SHP77 (cell line): ENCODE measurements at regions not wholly inside any gene's neighbourhood (a gene's known extent, or its start where the extent isn't known, plus 50 kb on each side); places are given as distances from the start of the nearest gene placed in this dataset.
"Not testable (repeated sequence)": the region's sequence is repeated elsewhere in the genome, so short reads cannot be mapped to it uniquely, and the experiment has no call there.

ENCODE experiments used
- DNase-seq, 2 experiments: peaks; one replicate each; lab custom pipeline; 2025; lab: John Stamatoyannopoulos, UW

DNA sequence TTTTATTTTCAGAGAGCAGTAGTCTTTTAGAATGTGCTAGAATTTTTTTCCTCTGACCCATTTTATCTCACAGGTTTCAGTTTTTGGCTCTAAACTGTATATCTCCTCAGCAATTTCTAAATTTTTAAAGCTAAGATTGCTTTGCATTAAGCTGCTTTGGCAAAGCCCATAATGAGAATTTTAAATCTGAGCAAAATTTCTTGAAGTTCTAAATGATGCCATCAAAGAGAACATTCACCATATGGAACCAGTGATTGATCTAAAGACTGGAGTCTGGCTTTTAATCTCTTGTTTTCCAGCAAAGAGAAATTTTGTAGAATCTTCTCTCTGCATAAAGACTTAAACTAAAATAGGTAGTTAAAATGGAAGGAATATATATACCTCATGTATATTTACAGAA is 313.6 kb downstream of the TBC1D32 start:
- DNase-seq: no peak

DNA sequence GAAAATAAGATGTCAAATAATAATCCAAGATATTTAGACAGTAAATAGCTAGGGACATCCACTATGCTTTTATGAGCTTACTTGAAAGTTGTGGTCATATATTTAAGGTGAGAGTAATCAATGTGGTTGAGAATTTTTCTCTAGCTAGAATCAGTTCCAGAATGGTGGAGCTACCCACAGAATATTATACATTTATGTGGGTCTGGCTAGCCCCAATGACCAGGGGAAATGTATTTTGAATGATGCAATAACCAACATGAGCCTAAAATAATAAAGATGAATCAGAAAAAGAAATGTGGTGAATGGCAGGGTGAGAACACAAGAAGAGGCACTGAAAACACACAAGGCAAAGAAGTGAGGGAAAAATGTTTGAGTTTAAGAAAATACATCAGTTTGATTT is 325.7 kb downstream of the TBC1D32 start:
- no peak for DNase-seq

DNA sequence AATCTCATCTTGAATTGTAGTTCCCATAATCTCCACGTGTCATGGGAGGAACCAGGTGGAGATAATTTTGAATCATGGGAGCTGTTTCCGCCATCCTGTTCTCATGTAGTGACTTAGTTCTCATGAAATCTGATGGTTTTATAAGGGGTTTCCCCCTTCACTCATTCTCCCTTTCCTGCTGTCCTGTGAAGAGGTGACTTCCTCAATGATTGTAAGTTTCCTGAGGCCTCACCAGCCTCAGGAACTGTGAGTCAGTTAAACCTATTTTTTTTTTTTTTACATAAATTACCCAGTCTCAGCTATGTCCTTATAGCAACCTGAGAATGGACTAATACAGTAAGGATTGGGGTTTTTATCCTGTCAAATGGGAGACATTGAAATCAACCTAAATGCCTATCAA is 328.3 kb downstream of the TBC1D32 start:
- DNase-seq: no peak

DNA sequence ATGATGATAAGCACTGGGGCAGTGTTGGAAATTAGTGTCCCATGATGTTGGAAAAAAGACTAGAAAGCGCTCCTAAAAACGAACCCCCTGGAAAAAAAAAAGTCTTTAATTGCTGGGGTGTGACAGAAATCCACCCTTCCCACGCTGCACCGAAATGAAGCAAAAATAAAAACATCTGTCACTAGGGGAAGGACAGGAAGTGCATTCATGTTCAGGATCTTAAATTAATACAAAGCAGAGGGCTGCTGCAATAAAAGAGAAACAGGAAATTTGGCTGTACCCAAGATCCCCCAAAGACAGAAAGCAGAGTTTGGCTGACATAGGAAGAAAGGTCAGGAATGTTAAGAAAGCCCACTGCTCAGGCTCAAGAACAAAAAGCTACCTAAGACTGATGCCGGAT is 333.9 kb downstream of the TBC1D32 start:
- DNase-seq: no peak

DNA sequence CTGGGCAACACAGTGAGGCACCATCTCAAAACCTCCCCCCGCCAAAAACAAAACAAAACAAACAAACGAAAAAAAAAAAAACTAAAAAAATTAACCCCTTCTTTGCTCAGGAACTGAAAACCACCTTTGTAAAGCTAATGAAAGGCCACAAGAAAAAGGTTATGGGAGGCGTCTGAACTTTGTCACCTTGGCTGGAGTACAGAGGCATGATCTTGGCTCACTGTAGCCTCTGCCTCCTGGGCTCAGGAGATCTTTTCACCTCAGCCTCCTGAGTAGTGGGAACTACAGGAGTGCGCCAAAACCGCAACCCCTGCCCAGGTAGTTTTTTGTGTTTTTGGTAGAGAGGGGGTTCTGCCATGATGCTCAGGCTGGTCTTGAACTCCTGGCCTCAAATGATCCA is 337.9 kb downstream of the TBC1D32 start:
- no peak for DNase-seq

DNA sequence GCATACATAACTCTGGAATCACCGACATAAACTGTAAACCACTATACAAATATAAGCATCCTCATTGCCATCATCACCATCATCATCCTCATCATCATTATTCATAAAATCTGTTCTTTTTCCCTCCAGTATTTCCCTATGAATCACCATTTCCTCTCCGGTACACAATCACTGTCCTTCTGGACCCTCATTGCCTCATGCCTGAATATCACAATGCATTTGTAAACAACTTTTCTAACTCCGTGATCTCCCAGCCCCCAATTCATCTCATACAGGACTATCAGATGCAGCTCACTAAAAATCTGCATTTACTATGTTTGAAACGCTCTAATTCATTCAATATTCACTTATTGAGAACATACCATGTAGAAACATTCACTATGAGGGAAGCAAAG is 339.7 kb downstream of the TBC1D32 start:
- no peak for DNase-seq

DNA sequence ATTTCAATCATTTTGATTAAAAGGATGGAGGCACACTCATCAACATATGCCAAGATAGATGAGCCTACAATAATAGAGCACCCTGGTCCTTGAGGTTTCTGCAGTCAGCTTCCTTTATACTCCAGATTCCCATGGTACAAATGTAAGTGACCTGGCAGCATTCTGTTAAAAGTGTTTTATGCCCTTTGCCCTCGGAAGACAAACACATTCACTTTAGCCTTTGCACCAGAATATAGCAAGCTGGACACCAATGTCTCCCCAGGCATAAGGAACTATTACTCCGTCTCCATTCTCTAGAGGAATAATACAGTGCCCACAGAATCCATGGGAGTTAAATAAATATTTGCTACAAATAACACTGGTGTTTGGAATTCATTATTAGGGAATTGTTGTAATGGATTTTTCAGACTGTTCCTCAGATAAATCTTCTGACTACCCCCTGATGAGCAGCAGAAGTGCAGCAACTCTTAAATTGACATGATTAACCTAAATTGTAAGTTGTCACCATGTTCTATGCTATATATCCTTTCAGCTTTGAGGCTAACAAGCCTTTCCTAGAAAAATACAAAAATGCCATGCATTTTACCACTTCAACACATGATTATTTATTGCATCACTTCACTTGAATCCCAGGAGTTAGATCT is 340.2 kb downstream of the TBC1D32 start:
- no peak for DNase-seq

DNA sequence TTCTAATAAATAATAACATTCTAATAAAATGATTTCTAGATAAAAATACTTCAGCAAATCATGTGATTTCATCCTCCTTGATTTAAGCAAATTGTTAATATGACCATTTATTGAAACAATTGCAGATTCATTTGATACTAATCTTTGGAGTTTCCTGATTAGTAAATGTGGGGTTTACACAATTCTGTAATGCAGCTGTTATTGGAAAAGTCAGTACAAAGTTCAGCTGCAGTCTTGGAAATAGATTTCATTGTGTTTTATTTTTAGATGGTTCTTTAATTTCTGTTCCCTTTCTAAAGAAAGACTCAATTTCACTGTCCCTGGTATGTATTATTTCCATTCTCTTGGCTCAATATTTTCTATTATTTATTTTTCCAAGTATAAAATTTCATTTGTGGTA is 342.0 kb downstream of the TBC1D32 start:
- DNase-seq: no peak

DNA sequence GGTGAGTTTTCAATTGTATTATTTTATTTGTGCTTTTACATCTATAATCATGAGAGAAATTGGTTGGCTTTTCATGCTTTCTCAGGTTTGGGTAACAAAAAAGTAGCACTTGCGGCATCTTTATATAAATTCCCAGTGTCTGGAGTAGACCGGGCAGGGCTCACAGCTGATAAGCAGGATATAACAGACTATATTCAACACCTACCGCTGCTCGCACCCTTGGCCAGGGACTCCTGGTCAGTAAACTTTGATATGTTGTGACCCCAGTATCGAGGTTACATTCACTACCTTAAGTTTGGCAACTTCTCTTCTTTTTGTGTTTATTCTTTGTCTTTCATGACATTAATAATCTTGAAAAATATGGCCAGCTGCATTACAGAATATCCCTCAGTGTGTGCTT is 343.4 kb downstream of the TBC1D32 start:
- no peak for DNase-seq

DNA sequence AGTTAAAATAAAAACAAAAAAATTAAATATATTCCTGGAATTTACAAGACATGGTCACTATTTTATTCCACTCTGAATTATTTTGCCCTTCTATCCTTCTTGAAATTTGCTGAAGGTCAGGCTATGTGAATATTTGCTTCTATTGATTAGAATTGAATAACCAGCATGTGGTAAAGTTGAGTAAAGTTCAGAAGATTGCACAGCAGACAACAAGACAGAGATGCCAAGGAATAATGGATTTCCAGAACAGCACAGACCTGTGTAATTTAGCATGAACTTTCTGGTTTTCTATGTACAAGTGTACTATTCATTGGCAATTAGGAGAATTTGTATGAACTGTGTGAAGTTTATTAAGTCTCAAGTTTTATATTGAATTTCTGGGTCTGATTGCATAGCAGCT is 352.4 kb downstream of the TBC1D32 start:
- no peak for DNase-seq

DNA sequence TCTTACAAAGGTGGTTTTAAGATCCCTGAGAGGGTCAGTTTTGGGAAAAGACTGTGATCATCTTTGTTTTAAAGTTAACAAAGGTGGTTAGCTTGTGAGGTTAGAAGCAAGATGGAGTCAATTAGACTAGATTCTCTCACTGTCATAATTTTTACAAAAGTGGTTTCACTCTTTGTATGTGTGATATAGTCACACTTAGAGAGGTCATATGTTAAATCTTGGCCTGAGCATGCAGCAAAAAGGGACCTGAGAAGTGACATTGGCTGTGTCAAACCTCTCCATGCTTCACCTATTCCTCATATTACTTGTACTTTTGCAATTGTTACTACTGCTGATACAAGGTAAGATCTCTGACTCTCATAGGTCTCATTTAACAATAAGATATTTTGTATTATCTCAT is 368.0 kb downstream of the TBC1D32 start:
- DNase-seq: no peak

DNA sequence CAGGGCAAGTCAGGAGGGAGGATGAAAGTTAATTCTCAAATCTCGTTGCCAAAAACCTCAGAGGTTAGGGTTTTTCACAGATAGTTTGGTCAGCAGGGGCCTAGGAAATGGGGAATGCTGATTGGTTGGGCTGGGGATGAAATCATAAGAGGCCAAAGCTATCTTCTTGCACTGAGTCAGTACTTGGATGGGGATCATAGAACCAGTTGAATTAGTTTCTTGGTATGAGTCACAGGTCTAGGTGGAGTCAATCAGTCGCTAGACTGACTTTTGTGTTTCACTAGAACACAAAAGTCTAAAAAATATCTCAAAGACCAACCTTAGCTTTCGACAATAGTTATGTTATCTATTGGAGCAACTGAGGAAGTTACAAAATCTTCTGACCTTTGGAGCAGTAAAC is 368.5 kb downstream of the TBC1D32 start:
- DNase-seq: no peak

DNA sequence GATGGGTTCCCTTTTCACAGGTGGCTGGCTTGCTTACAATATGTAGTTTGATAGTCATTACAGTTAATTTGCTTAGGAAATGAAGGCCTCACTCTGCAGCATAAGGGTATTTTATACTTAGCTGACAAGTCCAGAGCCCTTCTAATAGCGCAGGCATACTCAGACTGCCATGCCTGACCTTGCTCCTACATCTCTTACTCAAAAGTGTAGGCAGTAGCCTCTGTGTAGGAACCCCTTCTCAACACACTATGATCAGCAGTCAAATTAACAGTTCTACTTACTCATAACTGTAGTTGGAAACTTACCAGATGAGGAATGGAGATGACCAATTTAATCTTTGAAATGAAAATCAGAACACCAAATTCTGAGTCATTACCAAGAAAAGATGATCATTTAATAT is 373.5 kb downstream of the TBC1D32 start:
- no peak for DNase-seq

DNA sequence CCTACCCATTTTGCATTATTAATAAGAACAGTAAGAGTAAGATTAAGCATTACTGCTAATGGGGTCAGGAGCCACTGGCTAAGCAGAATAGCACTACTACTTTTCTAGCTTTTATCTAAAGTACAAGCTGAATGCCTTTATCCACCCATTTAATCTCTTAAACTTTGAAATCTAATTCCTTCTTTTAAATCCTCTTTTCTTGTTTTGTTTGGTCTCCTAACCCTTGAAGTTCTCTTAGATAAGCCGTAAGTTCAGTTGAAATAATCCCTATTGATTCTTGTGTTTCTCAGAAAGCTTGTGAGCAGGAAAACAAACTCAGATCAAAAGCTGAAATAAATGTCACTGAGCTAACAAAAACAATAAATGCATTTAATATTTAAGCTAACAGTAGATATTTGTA is 380.2 kb downstream of the TBC1D32 start:
- DNase-seq: no peak

DNA sequence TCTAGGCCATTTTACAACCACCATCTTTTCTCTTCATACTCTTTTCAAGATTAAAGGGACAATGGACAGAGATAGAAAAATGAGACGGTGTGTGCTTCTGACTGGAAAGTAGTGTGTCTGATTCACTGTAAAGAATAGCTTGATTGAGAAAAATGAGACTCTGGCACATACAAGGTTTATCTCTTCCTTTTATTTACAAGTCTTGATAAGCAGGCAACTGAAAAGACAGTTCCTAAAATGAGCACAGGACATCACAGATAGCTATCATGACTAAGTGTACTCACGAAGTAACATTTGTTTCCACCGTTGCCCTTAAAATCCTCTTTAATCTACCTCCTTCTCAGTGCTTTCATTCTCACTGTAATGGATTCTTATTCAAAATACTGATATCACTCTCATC is 383.0 kb downstream of the TBC1D32 start:
- no peak for DNase-seq

DNA sequence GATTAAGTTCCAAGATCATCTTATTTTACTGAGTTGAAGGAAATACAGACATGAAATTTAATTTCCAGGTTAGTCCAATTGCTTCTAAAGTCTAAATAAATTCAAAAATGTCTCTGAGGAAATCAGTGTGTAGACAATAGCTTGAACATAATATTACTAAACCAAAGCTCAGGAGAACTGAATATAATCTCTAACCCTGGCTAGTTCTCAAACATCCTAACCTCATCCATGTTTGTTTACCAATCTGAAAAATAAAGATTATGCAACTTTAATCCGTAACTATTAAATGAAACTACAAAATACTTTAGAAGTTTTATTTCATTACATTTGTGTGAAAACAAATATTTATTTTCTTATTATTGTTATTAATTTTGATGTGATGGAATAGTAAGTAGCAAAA is 387.2 kb downstream of the TBC1D32 start:
- DNase-seq: no peak

DNA sequence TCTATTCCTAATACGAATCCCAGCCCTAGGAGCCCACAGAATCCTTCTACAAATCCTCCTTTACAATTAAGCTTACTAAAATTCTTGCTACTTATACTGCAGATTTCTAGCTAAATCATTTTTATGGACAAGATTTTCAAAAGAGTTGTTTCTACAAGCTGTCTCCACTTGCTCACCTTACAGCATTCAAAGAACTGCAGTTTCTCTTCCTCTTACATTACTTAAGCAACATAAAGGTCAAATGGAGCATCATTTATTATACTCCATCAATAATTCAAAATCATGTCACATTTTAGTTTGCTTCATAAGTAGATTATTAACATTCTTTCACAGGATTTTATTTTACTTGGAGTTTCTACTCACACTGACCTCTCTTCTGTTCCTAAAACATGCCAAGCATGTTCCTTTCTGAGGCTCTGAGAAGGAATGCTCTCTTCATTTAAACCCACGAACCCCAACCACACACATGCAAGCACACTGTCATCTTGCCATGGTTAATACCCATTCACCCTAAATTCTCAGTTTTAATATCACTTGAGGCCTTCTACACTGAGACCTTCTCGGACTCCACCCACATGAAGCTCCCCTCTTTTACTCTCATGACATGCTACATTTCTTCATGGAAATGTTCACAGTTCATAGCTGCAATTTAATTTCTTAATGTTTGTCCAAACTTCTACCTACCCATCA is 388.2 kb downstream of the TBC1D32 start:
- no peak for DNase-seq

DNA sequence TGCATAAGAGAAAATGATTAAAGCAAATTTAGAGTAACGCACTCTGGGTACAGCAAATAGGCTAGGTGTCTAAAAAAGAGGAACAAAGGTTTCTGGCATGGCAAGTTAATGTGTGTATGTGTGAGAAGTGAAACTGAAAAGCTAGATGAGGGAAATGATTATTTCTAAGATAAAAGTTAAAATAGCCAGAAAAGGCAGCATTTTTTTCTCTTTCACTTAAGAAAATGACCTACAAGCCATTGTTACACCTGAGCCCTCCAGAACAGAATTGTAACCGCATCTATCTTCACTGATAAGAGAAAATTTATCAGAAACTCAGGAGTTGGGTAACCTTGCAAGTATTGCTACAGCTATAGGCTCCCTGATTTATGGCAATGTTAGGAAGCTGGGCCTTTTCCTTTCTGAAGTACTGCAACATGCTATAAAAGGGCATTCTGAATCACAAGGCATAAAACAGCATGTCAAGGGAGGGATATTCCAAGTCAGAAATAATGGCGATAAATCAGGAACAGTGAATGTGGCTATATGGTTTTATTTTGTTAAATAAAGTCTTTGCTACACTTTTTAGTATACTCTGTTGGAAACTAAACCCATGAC is 395.3 kb downstream of the TBC1D32 start:
- no peak for DNase-seq

DNA sequence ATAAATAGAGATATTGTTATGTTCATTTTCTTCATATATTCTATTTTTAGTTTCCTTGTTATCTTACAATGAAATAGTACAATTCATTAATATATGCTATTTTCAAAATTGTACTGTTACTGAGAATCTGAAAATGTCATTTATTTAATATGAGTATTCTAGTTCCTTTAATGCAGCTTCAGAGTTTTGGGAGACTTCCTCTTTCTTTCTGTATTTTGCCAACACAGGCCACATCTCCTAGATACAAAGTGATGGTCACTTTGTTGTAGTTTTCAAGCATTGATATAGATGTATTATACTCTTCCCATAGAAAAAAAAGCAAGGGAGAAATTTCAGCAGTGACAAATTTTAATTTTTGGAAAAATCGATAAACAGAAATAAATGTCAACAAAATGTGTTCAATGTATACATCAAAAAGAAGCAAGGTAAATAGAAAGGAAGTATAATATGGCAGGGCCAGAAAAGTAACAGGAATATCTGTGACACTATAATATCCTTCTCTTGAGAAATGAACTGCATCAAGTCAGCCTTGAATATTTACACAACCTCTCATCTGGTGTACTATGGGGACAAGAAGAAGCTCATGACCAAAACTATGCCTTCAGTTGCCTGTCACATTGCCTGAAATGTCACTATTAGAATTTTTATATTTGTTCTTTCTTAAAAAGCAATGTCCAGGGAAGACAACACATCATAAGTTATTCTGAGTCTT is 396.0 kb downstream of the TBC1D32 start:
- no peak for DNase-seq

DNA sequence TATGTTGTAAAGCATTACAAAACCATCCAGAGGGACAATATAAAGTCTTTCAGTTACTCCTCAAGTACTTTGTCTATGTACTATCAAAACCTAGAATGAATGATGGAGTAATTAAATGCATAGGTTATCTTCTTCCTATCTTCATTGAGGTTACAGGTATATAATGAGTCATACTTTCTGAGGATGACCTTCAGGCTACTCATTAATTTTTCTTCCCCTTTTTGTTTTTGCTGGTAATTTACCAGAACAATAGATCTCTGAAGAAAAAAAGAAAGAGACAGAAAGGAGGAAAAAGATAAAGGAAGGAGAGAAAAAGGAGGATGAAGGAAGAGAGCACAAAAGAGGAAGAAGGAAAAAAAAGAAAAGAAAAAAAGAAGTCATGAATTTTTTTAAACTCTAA is 398.4 kb downstream of the TBC1D32 start:
- no peak for DNase-seq

DNA sequence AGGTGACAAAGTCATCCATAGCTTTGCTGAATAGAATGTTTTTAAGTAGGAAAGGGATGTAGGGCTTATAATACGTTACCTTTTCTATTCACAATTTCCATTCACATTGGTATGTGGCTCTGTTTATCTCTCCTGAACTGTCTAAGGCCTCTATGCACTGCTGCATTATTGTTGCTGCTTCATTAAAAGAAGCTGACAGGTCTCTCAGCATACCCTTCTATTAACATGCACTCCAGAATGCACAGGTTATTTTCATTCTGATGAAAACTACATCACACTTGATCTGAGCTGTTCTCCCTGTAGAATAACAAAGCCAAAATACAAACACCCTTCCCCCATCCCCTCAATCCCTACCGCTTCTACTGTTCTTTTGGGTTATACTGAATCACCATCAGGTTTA is 399.3 kb downstream of the TBC1D32 start:
- DNase-seq: no peak

DNA sequence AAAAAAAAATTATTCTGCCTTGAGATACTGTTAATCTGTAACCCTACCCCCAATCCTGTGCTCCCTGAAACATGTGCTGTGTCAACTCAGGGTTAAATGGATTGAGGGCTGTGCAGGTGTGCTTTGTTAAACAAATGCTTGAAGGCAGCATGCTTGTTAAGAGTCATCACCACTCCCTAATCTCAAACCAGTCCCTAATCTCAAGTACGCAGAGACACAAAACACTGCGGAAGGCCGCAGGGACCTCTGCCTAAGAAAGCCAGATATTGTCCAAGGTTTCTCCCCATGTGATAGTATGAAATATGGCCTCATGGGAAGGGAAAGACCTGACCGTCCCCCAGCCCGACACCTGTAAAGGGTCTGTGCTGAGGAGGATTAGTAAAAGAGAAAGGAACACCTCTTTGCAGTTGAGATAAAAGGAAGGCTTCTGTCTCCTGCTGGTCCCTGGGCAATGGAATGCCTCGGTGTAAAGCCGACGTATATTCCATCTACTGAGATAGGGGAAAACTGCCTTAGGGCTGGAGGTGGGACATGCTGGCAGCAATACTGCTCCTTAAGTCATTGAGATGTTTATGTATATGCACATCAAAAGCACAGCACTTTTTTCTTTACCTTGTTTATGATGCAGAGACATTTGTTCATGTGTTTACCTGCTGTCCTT is 402.6 kb downstream of the TBC1D32 start:
- DNase-seq: not testable (repeated sequence)

DNA sequence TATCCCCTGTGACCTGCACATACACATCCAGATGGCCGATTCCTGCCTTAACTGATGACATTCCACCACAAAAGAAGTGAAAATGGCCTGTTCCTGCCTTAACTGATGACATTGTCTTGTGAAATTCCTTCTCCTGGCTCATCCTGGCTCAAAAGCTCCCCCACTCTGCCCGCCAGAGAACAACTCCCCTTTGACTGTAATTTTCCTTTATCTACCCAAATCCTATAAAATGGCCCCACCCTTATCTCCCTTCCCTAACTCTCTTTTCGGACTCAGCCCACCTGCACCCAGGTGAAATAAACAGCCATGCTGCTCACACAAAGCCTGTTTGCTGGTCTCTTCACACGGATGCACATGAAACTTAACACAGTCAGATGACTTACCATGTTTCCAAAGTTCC is 403.8 kb downstream of the TBC1D32 start:
- DNase-seq: not testable (repeated sequence)
